Inferior parietal cortex (tissue), 1 donor: ENCODE measurements at regions not wholly inside any gene's neighbourhood (a gene's known extent, or its start where the extent isn't known, plus 50 kb on each side); places are given as distances from the start of the nearest gene placed in this dataset.

Source experiments
- DNase-seq: peaks from one replicate; pipeline ENCODE4 v3.0.0-alpha.2; 2016; ENCODE audit errors: extremely low spot score

DNA sequence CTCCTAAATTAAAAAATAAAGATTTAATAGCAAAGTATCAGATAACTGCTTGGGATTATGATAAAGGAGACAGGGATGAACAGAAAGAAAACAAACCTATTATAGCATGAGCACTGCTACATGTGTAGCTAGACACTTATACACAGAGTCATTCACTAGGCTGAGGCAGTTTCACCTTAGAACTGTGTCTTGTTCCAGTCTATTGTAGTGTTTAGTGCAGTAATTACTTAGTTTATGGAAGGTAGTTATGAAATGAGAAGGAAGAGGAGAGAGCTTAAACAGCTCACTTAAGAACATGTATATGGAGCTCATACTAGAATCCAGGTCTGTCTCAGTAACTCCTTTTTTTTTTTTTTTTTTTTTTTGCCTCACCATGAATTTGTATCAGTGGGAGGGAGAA is 441.4 kb downstream of the PDCD6IP start:
- DNase-seq = no peak

GRCh38 chr3:34247401-34247800 is 449.0 kb downstream of the PDCD6IP start:
- no peak for DNase-seq

- DNase-seq = no peak
Observed at GRCh38 chr3:34248352-34248751, 449.9 kb downstream of the PDCD6IP start.

GRCh38 chr3:34254285-34254684 is 455.9 kb downstream of the PDCD6IP start:
- no peak for DNase-seq

DNA sequence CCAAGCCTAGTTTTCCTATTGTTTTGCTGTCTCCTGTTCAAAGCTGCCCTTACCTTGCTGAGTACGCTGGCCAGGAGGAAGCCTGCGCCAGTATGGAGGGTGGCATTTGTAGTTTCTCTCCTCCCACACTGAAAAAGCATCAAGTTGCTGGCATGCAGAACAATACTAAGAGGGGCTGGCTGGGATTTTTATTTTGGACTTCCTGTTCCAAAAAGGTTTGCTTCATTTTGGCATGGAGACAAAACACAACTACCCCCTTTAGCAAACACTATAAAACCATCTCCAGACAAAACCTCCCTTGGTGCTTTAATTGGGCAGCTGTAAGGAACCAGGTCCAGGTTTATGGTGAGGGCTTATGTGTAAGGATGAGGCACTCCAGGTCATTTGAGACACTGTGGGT is 457.6 kb downstream of the PDCD6IP start:
- DNase-seq = no peak

- no peak for DNase-seq
Observed at GRCh38 chr3:34256791-34257190, 458.4 kb downstream of the PDCD6IP start.

DNA sequence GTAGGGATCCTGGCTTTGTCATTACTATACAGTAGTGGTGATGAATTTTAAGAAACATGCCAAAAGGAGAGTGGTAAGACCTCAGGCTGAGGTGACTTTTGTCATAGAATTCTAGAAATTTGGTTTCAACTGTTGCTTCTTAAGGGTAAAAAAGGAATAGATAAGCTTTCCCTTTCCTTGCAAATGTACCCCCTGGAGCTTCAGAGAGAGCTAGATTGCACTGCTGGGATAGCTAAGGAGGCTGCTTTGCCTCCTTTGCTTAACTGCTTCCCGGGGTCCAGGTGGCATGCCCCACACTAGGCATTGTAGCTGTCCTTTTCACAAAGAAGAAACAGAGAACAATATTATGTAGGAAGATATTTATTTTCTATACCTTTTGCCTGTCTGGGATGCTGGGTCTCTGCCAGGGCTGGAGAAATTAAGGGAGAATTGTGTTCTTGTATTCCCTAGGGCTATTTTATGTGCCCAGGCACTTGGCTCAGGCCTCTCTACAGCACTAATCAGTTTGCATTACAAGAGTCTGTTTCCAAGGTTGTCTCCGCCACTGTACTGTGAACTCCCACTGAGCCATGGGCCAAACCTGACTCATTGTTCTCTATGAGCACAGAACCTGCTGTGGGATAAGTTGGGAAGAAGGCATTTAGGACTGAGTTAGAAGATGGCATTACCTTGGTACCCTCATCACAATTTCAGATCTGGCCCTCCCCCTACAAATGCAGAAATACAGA is 460.0 kb downstream of the PDCD6IP start:
- no peak for DNase-seq

DNA sequence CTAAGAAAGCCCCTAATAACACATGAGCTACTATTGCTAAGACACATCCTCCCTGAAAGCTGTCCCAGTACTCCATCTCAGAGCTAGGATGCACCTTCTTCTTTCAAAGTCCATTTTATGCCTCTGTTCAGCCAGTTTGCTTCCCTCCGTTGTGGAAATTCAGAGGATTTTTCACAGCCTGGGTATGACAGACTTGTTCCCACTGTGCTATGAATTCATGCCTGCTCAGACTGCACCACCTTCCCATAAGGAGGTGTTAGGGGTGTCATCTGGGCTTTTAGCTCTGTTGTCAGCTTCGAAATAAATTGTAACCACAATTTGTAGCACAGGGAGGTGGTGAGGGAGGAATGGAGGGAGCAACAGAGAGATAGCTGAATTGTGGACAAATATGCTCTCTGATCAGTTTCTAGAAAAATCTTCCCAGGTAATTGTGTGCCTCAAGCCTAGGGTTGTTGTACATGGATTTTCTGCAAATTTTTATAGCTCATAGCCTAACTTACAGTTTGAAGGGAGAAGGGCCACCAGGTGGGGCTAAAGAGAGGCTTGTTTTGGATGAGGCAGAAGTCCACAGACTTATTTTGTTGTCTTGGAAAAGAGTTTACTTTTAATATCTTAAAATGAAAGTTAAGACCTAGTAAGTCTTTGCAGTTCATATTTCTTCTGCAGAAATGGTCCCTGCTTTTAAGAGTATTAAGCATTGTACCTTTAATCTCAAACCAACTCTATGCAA is 462.0 kb downstream of the PDCD6IP start:
- peak; percentile 77 for DNase-seq

DNA sequence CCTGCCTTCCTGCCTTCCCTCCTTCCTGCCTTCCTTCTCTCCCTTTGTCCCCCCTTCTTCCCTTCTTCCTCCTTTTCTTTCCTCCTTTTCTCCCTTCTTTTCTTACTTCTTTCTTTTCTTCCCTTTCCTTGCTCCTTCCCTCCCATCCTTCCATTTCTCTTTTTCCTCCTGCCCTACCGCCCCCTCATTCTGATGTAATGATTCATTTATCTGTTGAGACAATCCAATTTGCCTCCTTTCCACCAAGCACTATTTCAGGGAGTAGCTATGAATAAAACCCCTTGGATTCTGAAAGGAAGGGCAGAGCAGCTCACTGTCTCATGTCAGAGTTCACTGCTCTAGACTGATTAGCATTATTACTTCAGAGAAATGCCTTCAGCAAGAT is 462.6 kb downstream of the PDCD6IP start:
- no peak for DNase-seq

DNA sequence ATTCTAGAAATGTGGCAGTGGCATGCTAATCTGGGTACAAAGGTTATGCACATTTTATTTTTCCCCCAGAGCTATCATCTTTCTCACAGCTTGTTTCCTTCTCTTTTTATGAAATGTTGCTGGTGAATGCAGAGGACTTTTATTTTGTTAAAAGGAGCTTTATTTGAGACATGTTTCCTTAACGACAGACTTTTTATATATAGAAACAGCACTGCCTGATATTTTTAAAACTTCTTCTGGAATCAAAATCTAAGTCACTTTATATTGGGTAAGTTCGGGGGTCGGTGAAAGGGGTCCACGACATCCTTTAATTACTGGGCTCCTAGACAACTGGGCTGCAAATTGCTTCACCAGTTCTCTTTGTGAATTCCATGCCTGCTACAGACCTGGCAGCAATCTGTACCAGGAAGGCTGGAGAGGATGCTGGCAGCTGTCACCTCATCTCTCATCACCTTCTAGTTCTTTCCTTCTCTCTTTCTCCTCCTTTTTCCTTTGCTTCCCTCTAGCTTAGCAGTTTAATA is 464.7 kb downstream of the PDCD6IP start:
- DNase-seq = no peak

GRCh38 chr3:34264337-34265041 is 466.1 kb downstream of the PDCD6IP start:
- DNase-seq = no peak

GRCh38 chr3:34267088-34267487 is 468.7 kb downstream of the PDCD6IP start:
- no peak for DNase-seq

DNA sequence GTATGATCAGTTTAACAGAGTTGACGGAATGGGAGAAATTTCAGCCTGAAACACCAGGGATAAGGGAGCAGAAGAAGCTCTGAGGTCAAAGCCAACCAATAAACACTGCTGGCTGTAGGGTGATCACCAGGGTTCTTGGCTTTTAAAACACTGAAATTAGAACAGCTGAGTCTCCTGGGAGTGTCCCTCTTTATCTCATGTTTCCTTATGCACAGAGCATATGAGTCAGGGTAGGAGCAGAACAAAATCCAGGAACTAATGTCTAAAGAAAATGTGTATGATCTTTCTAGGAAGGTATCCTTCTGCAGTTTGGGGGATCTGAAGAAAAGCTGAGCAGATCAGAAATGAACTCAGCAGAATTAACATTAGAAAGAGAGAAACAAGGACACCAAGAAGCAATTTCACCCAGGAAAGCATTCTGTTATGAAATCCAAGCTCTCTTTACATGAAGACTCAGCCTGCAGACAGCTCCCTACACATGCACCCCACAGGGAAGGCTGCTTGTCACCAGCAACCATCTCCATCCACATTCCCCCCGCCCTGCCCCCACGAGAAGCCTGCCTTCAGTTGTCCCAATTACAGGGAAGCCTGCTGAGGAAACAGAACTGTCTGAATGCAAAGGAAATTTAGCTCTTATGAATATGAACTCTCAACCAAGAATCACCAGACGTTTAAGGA is 469.7 kb downstream of the PDCD6IP start:
- no peak for DNase-seq

DNA sequence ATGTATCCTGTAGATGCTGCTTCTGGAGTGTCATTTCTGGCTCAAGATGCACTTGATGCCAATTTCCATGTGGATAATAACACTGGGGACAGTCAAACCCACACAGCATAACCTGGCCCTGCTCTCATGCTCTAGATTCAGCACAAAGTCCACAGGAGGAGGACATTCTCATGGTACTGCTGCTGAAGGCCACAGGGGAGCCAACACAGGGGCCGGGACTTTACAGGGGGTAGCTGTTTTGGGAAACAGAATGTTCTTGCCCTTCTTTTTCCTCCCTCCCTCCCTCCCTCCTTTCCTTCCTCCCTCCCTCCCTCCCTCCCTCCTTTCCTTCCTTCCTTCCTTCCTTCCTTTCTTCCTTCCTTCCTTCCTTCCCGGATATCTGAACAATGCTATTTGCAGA is 477.4 kb downstream of the PDCD6IP start:
- no peak for DNase-seq

DNA sequence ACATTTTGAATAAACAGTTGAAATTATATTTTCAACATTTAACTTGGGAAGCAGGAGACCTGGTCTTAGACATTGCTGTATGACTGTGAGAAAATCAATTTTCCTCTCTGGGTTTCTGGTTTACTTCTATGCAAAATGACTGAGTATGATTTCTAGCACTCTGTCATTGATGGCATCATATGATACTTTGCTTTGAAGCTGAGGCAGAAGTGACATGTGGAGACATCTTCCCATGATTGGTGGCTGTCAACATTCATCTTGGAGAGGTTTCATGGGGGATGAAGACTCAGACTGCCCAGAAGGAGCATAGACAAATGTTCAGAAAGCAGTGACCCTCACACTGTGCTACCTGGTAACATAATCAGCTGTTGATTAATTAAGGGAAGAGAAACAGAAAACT is 477.9 kb downstream of the PDCD6IP start:
- no peak for DNase-seq

DNA sequence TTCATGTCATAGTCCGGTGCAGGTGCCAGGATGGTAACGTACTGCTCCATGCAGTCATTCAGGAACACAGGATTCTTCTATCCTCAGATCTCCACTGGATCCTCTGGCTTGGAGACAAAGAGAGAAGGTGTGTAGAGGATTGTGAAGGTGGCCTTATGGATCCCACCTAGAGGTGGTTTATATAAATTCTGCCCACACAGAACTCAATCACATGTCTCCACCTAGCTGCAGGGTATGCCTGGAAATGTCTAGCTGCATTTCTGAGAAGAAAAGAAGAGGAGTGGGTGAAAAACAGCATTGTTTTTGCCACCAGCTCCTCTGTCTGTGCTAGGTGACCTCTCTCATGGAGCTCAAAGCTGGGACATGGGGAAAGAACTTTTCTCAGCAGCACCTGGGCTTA is 478.7 kb downstream of the PDCD6IP start:
- no peak for DNase-seq

DNA sequence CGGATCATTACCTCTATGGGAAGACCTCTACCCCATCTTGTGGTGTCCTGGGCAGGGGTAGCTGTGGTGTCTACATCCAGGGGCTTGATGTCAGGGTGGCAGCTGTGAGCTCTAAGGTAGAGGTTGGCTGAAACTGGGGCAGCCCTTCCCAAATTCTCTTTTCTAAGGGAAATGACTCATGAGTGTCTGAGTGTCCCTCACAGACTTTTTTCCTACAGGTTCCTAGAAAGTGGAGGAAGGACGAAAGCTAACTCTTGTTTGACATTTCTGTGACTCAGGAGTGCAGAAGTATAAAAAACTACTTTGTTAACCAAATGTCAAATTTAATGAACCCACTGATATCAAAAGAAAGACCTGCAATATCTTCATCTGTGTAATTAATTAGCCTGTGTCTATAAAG is 481.5 kb downstream of the PDCD6IP start:
- DNase-seq = no peak

GRCh38 chr3:34283751-34284150 is 485.3 kb downstream of the PDCD6IP start:
- no peak for DNase-seq

GRCh38 chr3:34284959-34285826 is 486.8 kb downstream of the PDCD6IP start:
- no peak for DNase-seq

DNA sequence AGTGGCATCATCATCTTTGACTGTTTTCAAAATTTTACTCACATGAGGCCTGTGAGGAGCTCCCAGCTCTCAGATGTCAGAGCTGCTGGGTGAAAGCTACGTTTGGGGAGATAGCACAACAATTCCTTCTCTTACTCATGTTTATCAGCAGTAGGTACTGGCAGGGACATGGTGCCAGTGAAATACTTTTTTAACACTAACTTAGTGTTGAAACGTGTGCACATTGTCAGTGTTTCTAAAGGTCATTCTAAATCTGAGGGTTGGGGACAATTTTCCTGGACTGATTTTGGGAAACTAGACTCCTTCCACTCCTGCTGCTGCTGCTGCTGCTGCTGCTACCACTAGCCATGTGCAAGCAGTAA is 487.4 kb downstream of the PDCD6IP start:
- no peak for DNase-seq

- DNase-seq = no peak
Observed at GRCh38 chr3:34292605-34293300, 494.3 kb downstream of the PDCD6IP start.
